RPMI8226 (cell line): ENCODE measurements at regions not wholly inside any gene's neighbourhood (a gene's known extent, or its start where the extent isn't known, plus 50 kb on each side); places are given as distances from the start of the nearest gene placed in this dataset.
"Not testable (repeated sequence)": the region's sequence is repeated elsewhere in the genome, so short reads cannot be mapped to it uniquely, and the experiment has no call there.

Experiments
- DNase-seq: peaks from one replicate; pipeline ENCODE4 v3.0.0-alpha.2; 2015

GRCh38 chr1:21385022-21385421 is 54.9 kb upstream of the NBPF3 start:
- DNase-seq: no peak

GRCh38 chr1:21384620-21385019 is 55.3 kb upstream of the NBPF3 start:
- DNase-seq: peak; percentile 99

- DNase-seq: peak; percentile 71
Observed at GRCh38 chr1:21383785-21384401, 56.0 kb upstream of the NBPF3 start.

GRCh38 chr1:21381354-21381753 is 58.6 kb upstream of the NBPF3 start:
- DNase-seq: no peak

GRCh38 chr1:21380147-21380546 is 59.8 kb upstream of the NBPF3 start:
- not testable (repeated sequence) for DNase-seq

GRCh38 chr1:21379571-21379970 is 60.4 kb upstream of the NBPF3 start:
- no peak for DNase-seq

GRCh38 chr1:21378705-21379494 is 61.0 kb upstream of the NBPF3 start:
- DNase-seq: peak; percentile 33

- DNase-seq: no peak
Observed at GRCh38 chr1:21372383-21372782, 67.6 kb upstream of the NBPF3 start.

- no peak for DNase-seq
Observed at GRCh38 chr1:21369905-21370304, 70.0 kb upstream of the NBPF3 start.

GRCh38 chr1:21368515-21369289 is 71.2 kb upstream of the NBPF3 start:
- DNase-seq: peak; percentile 59

GRCh38 chr1:21367973-21368514 is 71.9 kb upstream of the NBPF3 start:
- not testable (repeated sequence) for DNase-seq

GRCh38 chr1:21366288-21366687 is 73.6 kb upstream of the NBPF3 start:
- DNase-seq: no peak

- DNase-seq: no peak
Observed at GRCh38 chr1:21365036-21365435, 74.8 kb upstream of the ECE1 start.

- no peak for DNase-seq
Observed at GRCh38 chr1:21362096-21362495, 71.8 kb upstream of the ECE1 start.

GRCh38 chr1:21361506-21361905 is 71.2 kb upstream of the ECE1 start:
- no peak for DNase-seq

GRCh38 chr1:21357161-21357560 is 66.9 kb upstream of the ECE1 start:
- no peak for DNase-seq

GRCh38 chr1:21355956-21356355 is 65.7 kb upstream of the ECE1 start:
- DNase-seq: no peak

- DNase-seq: no peak
Observed at GRCh38 chr1:21352586-21352985, 62.3 kb upstream of the ECE1 start.

GRCh38 chr1:21351901-21352300 is 61.6 kb upstream of the ECE1 start:
- DNase-seq: no peak

GRCh38 chr1:21350202-21350885 is 60.1 kb upstream of the ECE1 start:
- DNase-seq: no peak

GRCh38 chr1:21349693-21350092 is 59.4 kb upstream of the ECE1 start:
- no peak for DNase-seq

GRCh38 chr1:21347072-21347581 is 56.9 kb upstream of the ECE1 start:
- DNase-seq: no peak
